ENCODE measurements at regions not wholly inside any gene's neighbourhood (a gene's known extent, or its start where the extent isn't known, plus 50 kb on each side); places are given as distances from the start of the nearest gene placed in this dataset.

- DNase-seq: no peak
Measured at GRCh38 chr9:23194281-23194680, 631.8 kb downstream of the ELAVL2 start.

- no peak for DNase-seq
Measured at GRCh38 chr9:23215688-23216087, 610.4 kb downstream of the ELAVL2 start.

- DNase-seq: no peak
Measured at GRCh38 chr9:23219471-23219870, 606.6 kb downstream of the ELAVL2 start.

- no peak for DNase-seq
Measured at GRCh38 chr9:23220171-23220570, 605.9 kb downstream of the ELAVL2 start.

GRCh38 chr9:23220957-23221356 is 605.1 kb downstream of the ELAVL2 start:
- no peak for DNase-seq

GRCh38 chr9:23229890-23230317 is 596.1 kb downstream of the ELAVL2 start:
- no peak for DNase-seq

- no peak for DNase-seq
Measured at GRCh38 chr9:23232831-23233230, 593.2 kb downstream of the ELAVL2 start.

- DNase-seq: no peak
Measured at GRCh38 chr9:23243523-23243922, 582.5 kb downstream of the ELAVL2 start.

GRCh38 chr9:23245067-23245466 is 581.0 kb downstream of the ELAVL2 start:
- no peak for DNase-seq

GRCh38 chr9:23254404-23255184 is 571.4 kb downstream of the ELAVL2 start:
- no peak for DNase-seq

GRCh38 chr9:23255346-23255745 is 570.7 kb downstream of the ELAVL2 start:
- no peak for DNase-seq

- DNase-seq: no peak
Measured at GRCh38 chr9:23258569-23258968, 567.5 kb downstream of the ELAVL2 start.

GRCh38 chr9:23278561-23278960 is 547.5 kb downstream of the ELAVL2 start:
- DNase-seq: no peak

GRCh38 chr9:23287390-23287789 is 538.6 kb downstream of the ELAVL2 start:
- DNase-seq: no peak

- DNase-seq: no peak
Measured at GRCh38 chr9:23288545-23288944, 537.5 kb downstream of the ELAVL2 start.

- no peak for DNase-seq
Measured at GRCh38 chr9:23290973-23291372, 535.1 kb downstream of the ELAVL2 start.

- DNase-seq: no peak
Measured at GRCh38 chr9:23302281-23302680, 523.8 kb downstream of the ELAVL2 start.

- no peak for DNase-seq
Measured at GRCh38 chr9:23306731-23307130, 519.3 kb downstream of the ELAVL2 start.

GRCh38 chr9:23307731-23308513 is 518.1 kb downstream of the ELAVL2 start:
- no peak for DNase-seq

- DNase-seq: no peak
Measured at GRCh38 chr9:23309800-23310199, 516.2 kb downstream of the ELAVL2 start.

- no peak for DNase-seq
Measured at GRCh38 chr9:23314247-23314646, 511.8 kb downstream of the ELAVL2 start.

- no peak for DNase-seq
Measured at GRCh38 chr9:23319092-23319491, 506.9 kb downstream of the ELAVL2 start.

- no peak for DNase-seq
Measured at GRCh38 chr9:23321049-23321448, 505.0 kb downstream of the ELAVL2 start.

GRCh38 chr9:23322392-23322791 is 503.6 kb downstream of the ELAVL2 start:
- DNase-seq: no peak
